ENCODE measurements at regions not wholly inside any gene's neighbourhood (a gene's known extent, or its start where the extent isn't known, plus 50 kb on each side); places are given as distances from the start of the nearest gene placed in this dataset.

- Histone ChIP-seq H3K4me3 (ENCODE audit: low read depth, low read length) (no peak overlapping the region), H3K27me3 (ENCODE audit: control insufficient read depth, insufficient read depth, low read length) (peaks cover 18% of the 10 kb centered on the region), H3K36me3 (ENCODE audit: control insufficient read depth, insufficient read depth, low read length) (no peaks in the 10 kb centered on the region)
- ChIA-PET POLR2A (no interaction called here), CTCF (interaction anchor here (1.2 kb wide), 1 partner anchor 16 kb away, joined by 4 read pairs; no protein-coding TSS in a partner anchor)
- TF ChIP-seq CTCF (IDR thresholded peaks at IDR 0.05; ENCODE audit: insufficient read depth, low read depth, low read length) = no peak
- DNase-seq (ENCODE audit: low read depth) = no peak
These were observed 179.3 kb upstream of the MVB12B start for GRCh38 chr9:126147186-126147935.

GRCh38 chr9:126147936-126148870 is 178.4 kb upstream of the MVB12B start:
- H3K27me3 ChIP-seq (ENCODE audit: control insufficient read depth, insufficient read depth, low read length) = peaks cover 20% of the 10 kb centered on the region
- ChIA-PET POLR2A (no interaction called here), CTCF (interaction anchor here (1.2 kb wide), 1 partner anchor 17 kb away, joined by 4 read pairs; no protein-coding TSS in a partner anchor)
- H3K36me3 ChIP-seq (ENCODE audit: control insufficient read depth, insufficient read depth, low read length) = no peaks in the 10 kb centered on the region
- TF ChIP-seq CTCF (IDR thresholded peaks at IDR 0.05; ENCODE audit: insufficient read depth, low read depth, low read length) = no peak
- H3K4me3 ChIP-seq (ENCODE audit: low read depth, low read length) = no peak overlapping the region
- no peak for DNase-seq (ENCODE audit: low read depth)

GRCh38 chr9:126148994-126149393 is 177.6 kb upstream of the MVB12B start:
- peaks cover 20% of the 10 kb centered on the region for H3K27me3 ChIP-seq (ENCODE audit: control insufficient read depth, insufficient read depth, low read length)
- no peak overlapping the region for H3K4me3 ChIP-seq (ENCODE audit: low read depth, low read length)
- TF ChIP-seq CTCF (IDR thresholded peaks at IDR 0.05; ENCODE audit: insufficient read depth, low read depth, low read length) = no peak
- ChIA-PET POLR2A (no interaction called here), CTCF (no interaction called here)
- no peak for DNase-seq (ENCODE audit: low read depth)
- no peaks in the 10 kb centered on the region for H3K36me3 ChIP-seq (ENCODE audit: control insufficient read depth, insufficient read depth, low read length)

GRCh38 chr9:126149661-126150060 is 177.0 kb upstream of the MVB12B start:
- no peaks in the 10 kb centered on the region for H3K36me3 ChIP-seq (ENCODE audit: control insufficient read depth, insufficient read depth, low read length)
- POLR2A ChIA-PET = no interaction called here
- H3K27me3 ChIP-seq (ENCODE audit: control insufficient read depth, insufficient read depth, low read length) = peaks cover 22% of the 10 kb centered on the region
- CTCF ChIA-PET = interaction anchor here (0.7 kb wide), 1 partner anchor 77 kb away, joined by 3 read pairs; no protein-coding TSS in a partner anchor
- TF ChIP-seq CTCF (IDR thresholded peaks at IDR 0.05; ENCODE audit: insufficient read depth, low read depth, low read length) = no peak
- no peak for DNase-seq (ENCODE audit: low read depth)
- no peak overlapping the region for H3K4me3 ChIP-seq (ENCODE audit: low read depth, low read length)

GRCh38 chr9:126150411-126151030 is 176.1 kb upstream of the MVB12B start:
- Histone ChIP-seq H3K4me3 (ENCODE audit: low read depth, low read length) (no peak overlapping the region), H3K36me3 (ENCODE audit: control insufficient read depth, insufficient read depth, low read length) (no peaks in the 10 kb centered on the region), H3K27me3 (ENCODE audit: control insufficient read depth, insufficient read depth, low read length) (peaks cover 20% of the 10 kb centered on the region)
- POLR2A ChIA-PET = no interaction called here
- TF ChIP-seq CTCF (IDR thresholded peaks at IDR 0.05; ENCODE audit: insufficient read depth, low read depth, low read length) = no peak
- DNase-seq (ENCODE audit: low read depth) = no peak
- CTCF ChIA-PET = no interaction called here
